ENCODE measurements at regions not wholly inside any gene's neighbourhood (a gene's known extent, or its start where the extent isn't known, plus 50 kb on each side); places are given as distances from the start of the nearest gene placed in this dataset.

DNA sequence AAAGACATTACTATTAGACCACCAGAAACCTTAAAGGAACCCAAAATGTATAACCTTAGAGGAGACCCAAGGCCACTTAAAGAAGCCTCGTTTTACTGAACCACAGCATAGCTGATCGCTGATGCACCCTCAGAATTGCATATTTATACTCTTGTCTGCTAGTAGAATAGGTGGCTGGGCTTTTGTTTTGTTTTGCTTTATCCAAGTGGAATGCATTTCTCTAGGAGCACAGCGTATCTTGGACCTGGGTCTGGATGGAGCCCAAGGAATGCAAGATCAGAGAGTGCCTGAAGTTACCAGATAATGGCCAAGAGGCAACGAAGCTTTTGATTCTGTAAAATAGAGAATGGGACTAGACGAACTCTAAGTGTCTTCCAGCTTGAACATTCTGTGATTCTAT lies 129.2 kb upstream of the COL8A1 start:
- Histone ChIP-seq H3K36me3 (replicated peaks in 1 of 2; ENCODE audit: control insufficient read depth in 2 of 2, insufficient read depth in 2 of 2, low read length in 2 of 2) (no peaks in the 10 kb centered on the region), H3K4me3 (ENCODE audit: low read length in 2 of 2) (no peak overlapping the region), H2BK5ac (ENCODE audit: low read length) (no peak overlapping the region), H3K23ac (ENCODE audit: low read depth, low read length, poor library complexity) (no peak overlapping the region), H2AK5ac (ENCODE audit: low read depth, low read length) (no peak overlapping the region), H2AFZ (ENCODE audit: low read length) (no peak overlapping the region), H3K9me3 (replicated peaks in 1 of 2; ENCODE audit: control insufficient read depth in 2 of 2, insufficient read depth in 1 of 2, low read depth in 1 of 2, low read length in 2 of 2) (no peaks in the 10 kb centered on the region), H2BK120ac (ENCODE audit: low read depth, low read length) (no peak overlapping the region), H3K79me1 (ENCODE audit: low read depth, low read length) (no peaks in the 10 kb centered on the region), H3K4me1 (ENCODE audit: control insufficient read depth in 2 of 2, insufficient read depth in 1 of 2, low read depth in 1 of 2, low read length in 2 of 2) (no peaks in the 10 kb centered on the region), H3K14ac (ENCODE audit: low read length) (no peak overlapping the region), H4K91ac (ENCODE audit: low read depth, low read length, poor library complexity) (no peak overlapping the region), H3K27ac (replicated peaks; ENCODE audit: low read length) (no peak overlapping the region), H2BK12ac (ENCODE audit: low read length) (no peak overlapping the region), H4K8ac (ENCODE audit: low read depth, low read length) (no peak overlapping the region), H2BK15ac (ENCODE audit: low read length) (no peak overlapping the region), H3K4me2 (ENCODE audit: insufficient read depth, low read length, poor library complexity, severe bottlenecking) (no peak overlapping the region), H3K18ac (ENCODE audit: low read length) (no peak overlapping the region), H3K4ac (ENCODE audit: low read length) (no peak overlapping the region), H3K9ac (ENCODE audit: low read depth, low read length, poor library complexity) (no peak overlapping the region), H3K27me3 (ENCODE audit: control insufficient read depth in 3 of 3, insufficient read depth in 3 of 3, low read depth in 1 of 3, low read length in 3 of 3) (no peaks in the 10 kb centered on the region)
- no peak for DNase-seq (ENCODE audit: low spot score)
- no CpG with 5 or more reads among the region's 5 CpGs for WGBS, 2 donors (ENCODE audit: extremely low coverage in 2 of 2, insufficient read length in 2 of 2, insufficient replicate concordance in 1 of 2)

DNA sequence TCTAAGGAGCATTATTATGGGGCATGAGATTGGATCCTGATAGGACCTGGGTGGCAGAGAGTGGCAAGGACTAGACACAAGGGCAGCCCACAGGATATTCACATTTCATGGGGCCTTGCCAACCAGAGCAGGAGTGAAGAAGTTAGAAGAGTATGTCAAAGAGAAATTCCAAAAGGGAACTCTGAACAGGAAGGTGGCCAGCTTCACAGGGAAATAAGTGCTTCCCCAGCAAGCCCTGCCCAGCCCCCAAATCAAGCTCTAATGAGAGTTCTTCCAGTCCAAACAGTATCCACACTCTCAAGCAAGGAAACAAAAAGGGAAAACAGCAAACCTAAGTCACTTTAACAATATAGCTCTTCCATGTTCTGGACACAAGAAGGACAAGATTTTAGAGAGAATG lies 130.2 kb upstream of the COL8A1 start:
- no peaks in the 10 kb centered on the region for H3K4me1 ChIP-seq (ENCODE audit: control insufficient read depth in 2 of 2, insufficient read depth in 1 of 2, low read depth in 1 of 2, low read length in 2 of 2)
- no peak overlapping the region for H3K4me3 ChIP-seq (ENCODE audit: low read length in 2 of 2)
- no peak overlapping the region for H2BK5ac ChIP-seq (ENCODE audit: low read length)
- H3K14ac ChIP-seq (ENCODE audit: low read length), result no peak overlapping the region
- no peak overlapping the region for H4K91ac ChIP-seq (ENCODE audit: low read depth, low read length, poor library complexity)
- H3K4ac ChIP-seq (ENCODE audit: low read length), result no peak overlapping the region
- no peaks in the 10 kb centered on the region for H3K79me1 ChIP-seq (ENCODE audit: low read depth, low read length)
- H3K9me3 ChIP-seq (replicated peaks in 1 of 2; ENCODE audit: control insufficient read depth in 2 of 2, insufficient read depth in 1 of 2, low read depth in 1 of 2, low read length in 2 of 2), result no peaks in the 10 kb centered on the region
- no peak overlapping the region for H3K9ac ChIP-seq (ENCODE audit: low read depth, low read length, poor library complexity)
- no peak overlapping the region for H2BK120ac ChIP-seq (ENCODE audit: low read depth, low read length)
- no peak overlapping the region for H3K27ac ChIP-seq (replicated peaks; ENCODE audit: low read length)
- H2BK12ac ChIP-seq (ENCODE audit: low read length), result no peak overlapping the region
- H3K4me2 ChIP-seq (ENCODE audit: insufficient read depth, low read length, poor library complexity, severe bottlenecking), result no peak overlapping the region
- H3K27me3 ChIP-seq (ENCODE audit: control insufficient read depth in 3 of 3, insufficient read depth in 3 of 3, low read depth in 1 of 3, low read length in 3 of 3), result no peaks in the 10 kb centered on the region
- H3K18ac ChIP-seq (ENCODE audit: low read length), result no peak overlapping the region
- H3K36me3 ChIP-seq (replicated peaks in 1 of 2; ENCODE audit: control insufficient read depth in 2 of 2, insufficient read depth in 2 of 2, low read length in 2 of 2), result no peaks in the 10 kb centered on the region
- no peak overlapping the region for H2AFZ ChIP-seq (ENCODE audit: low read length)
- H2AK5ac ChIP-seq (ENCODE audit: low read depth, low read length), result no peak overlapping the region
- no peak overlapping the region for H3K23ac ChIP-seq (ENCODE audit: low read depth, low read length, poor library complexity)
- no peak overlapping the region for H2BK15ac ChIP-seq (ENCODE audit: low read length)
- DNase-seq (ENCODE audit: low spot score), result no peak
- no peak overlapping the region for H4K8ac ChIP-seq (ENCODE audit: low read depth, low read length)

DNA sequence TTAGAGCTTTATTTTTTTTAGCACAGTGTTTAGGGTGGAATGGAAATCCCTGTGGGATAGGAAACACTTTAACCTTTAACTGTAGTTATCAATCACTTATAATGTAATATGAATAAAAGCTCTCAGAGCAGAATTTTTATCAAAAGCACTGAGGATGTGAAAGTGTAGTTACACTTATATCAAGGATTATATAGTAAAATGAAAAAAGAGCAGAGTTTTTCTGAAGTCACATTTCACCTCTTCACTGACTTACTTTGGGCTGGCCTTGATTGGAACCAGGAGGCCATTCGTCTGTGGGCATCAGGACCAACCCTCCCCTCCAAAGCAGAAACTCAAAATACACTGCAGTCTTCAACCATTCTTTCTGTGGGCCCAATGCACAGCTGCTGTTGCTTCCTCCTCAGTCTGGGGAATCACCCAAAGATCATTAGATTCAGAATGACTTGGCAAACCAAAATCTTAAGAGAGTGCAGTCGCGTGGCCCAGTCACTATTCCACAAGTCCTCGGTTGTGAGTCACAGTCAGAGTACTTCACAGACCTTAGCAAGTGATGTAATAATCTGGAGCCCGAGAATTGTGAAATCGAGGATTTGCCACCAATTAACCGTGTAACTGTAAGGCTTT lies 132.6 kb upstream of the COL8A1 start:
- Histone ChIP-seq H3K18ac (ENCODE audit: low read length) (no peak overlapping the region), H3K27me3 (ENCODE audit: control insufficient read depth in 3 of 3, insufficient read depth in 3 of 3, low read depth in 1 of 3, low read length in 3 of 3) (no peaks in the 10 kb centered on the region), H3K4ac (ENCODE audit: low read length) (no peak overlapping the region), H3K4me2 (ENCODE audit: insufficient read depth, low read length, poor library complexity, severe bottlenecking) (no peak overlapping the region), H4K8ac (ENCODE audit: low read depth, low read length) (no peak overlapping the region), H3K27ac (replicated peaks; ENCODE audit: low read length) (no peak overlapping the region), H3K9me3 (replicated peaks in 1 of 2; ENCODE audit: control insufficient read depth in 2 of 2, insufficient read depth in 1 of 2, low read depth in 1 of 2, low read length in 2 of 2) (no peaks in the 10 kb centered on the region), H2BK120ac (ENCODE audit: low read depth, low read length) (no peak overlapping the region), H3K14ac (ENCODE audit: low read length) (no peak overlapping the region), H3K4me3 (ENCODE audit: low read length in 2 of 2) (no peak overlapping the region), H3K79me1 (ENCODE audit: low read depth, low read length) (no peaks in the 10 kb centered on the region), H4K91ac (ENCODE audit: low read depth, low read length, poor library complexity) (no peak overlapping the region), H2BK15ac (ENCODE audit: low read length) (no peak overlapping the region), H3K4me1 (ENCODE audit: control insufficient read depth in 2 of 2, insufficient read depth in 1 of 2, low read depth in 1 of 2, low read length in 2 of 2) (no peaks in the 10 kb centered on the region), H3K36me3 (replicated peaks in 1 of 2; ENCODE audit: control insufficient read depth in 2 of 2, insufficient read depth in 2 of 2, low read length in 2 of 2) (no peaks in the 10 kb centered on the region), H3K9ac (ENCODE audit: low read depth, low read length, poor library complexity) (no peak overlapping the region), H2AFZ (ENCODE audit: low read length) (no peak overlapping the region), H2BK5ac (ENCODE audit: low read length) (no peak overlapping the region), H2AK5ac (ENCODE audit: low read depth, low read length) (no peak overlapping the region), H3K23ac (ENCODE audit: low read depth, low read length, poor library complexity) (no peak overlapping the region), H2BK12ac (ENCODE audit: low read length) (no peak overlapping the region)
- no peak for DNase-seq (ENCODE audit: low spot score)
- no CpG with 5 or more reads among the region's 7 CpGs for WGBS, 2 donors (ENCODE audit: extremely low coverage in 2 of 2, insufficient read length in 2 of 2, insufficient replicate concordance in 1 of 2)

DNA sequence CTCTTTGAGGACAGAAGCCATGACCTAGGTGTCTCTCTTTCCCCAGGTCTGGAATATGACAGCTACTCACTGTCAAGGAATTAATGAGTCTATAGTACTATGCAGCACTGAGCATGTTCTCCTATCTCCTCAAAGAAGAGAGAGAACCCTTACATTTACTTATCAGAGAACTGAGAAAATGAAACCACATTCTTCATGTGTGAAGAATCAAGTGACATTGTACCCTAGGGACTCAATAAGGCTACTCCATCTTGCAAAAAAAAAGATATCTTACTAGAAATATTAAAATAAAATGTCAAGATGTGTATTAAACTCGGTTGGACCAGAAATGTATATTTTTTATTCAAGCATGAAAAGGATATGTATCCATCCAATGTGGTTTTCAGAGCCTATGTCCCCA lies 133.2 kb upstream of the COL8A1 start:
- Histone ChIP-seq H3K36me3 (replicated peaks in 1 of 2; ENCODE audit: control insufficient read depth in 2 of 2, insufficient read depth in 2 of 2, low read length in 2 of 2) (no peaks in the 10 kb centered on the region), H4K8ac (ENCODE audit: low read depth, low read length) (no peak overlapping the region), H3K9ac (ENCODE audit: low read depth, low read length, poor library complexity) (no peak overlapping the region), H3K27me3 (ENCODE audit: control insufficient read depth in 3 of 3, insufficient read depth in 3 of 3, low read depth in 1 of 3, low read length in 3 of 3) (no peaks in the 10 kb centered on the region), H3K4ac (ENCODE audit: low read length) (no peak overlapping the region), H2BK15ac (ENCODE audit: low read length) (no peak overlapping the region), H3K27ac (replicated peaks; ENCODE audit: low read length) (no peak overlapping the region), H2BK120ac (ENCODE audit: low read depth, low read length) (no peak overlapping the region), H2AK5ac (ENCODE audit: low read depth, low read length) (no peak overlapping the region), H3K4me3 (ENCODE audit: low read length in 2 of 2) (no peak overlapping the region), H2AFZ (ENCODE audit: low read length) (no peak overlapping the region), H2BK5ac (ENCODE audit: low read length) (no peak overlapping the region), H4K91ac (ENCODE audit: low read depth, low read length, poor library complexity) (no peak overlapping the region), H2BK12ac (ENCODE audit: low read length) (no peak overlapping the region), H3K9me3 (replicated peaks in 1 of 2; ENCODE audit: control insufficient read depth in 2 of 2, insufficient read depth in 1 of 2, low read depth in 1 of 2, low read length in 2 of 2) (no peaks in the 10 kb centered on the region), H3K4me1 (ENCODE audit: control insufficient read depth in 2 of 2, insufficient read depth in 1 of 2, low read depth in 1 of 2, low read length in 2 of 2) (no peaks in the 10 kb centered on the region), H3K4me2 (ENCODE audit: insufficient read depth, low read length, poor library complexity, severe bottlenecking) (no peak overlapping the region), H3K79me1 (ENCODE audit: low read depth, low read length) (no peaks in the 10 kb centered on the region), H3K14ac (ENCODE audit: low read length) (no peak overlapping the region), H3K23ac (ENCODE audit: low read depth, low read length, poor library complexity) (no peak overlapping the region), H3K18ac (ENCODE audit: low read length) (no peak overlapping the region)
- WGBS, 2 donors (ENCODE audit: extremely low coverage in 2 of 2, insufficient read length in 2 of 2, insufficient replicate concordance in 1 of 2), result no CpG with 5 or more reads among the region's 1 CpG
- no peak for DNase-seq (ENCODE audit: low spot score)
